T-helper 1 cell treated with Interleukin-12 subunit alpha and Interleukin-12 subunit beta and Interleukin-4 antibody, amounts not matched to agents 30 μg/mL and 1 μg/mL, for 36 hours (primary cell): ENCODE measurements at regions not wholly inside any gene's neighbourhood (a gene's known extent, or its start where the extent isn't known, plus 50 kb on each side); places are given as distances from the start of the nearest gene placed in this dataset.
"Not testable (repeated sequence)": the region's sequence is repeated elsewhere in the genome, so short reads cannot be mapped to it uniquely, and the experiment has no call there.

Source experiments
- H3K27ac Mint-ChIP-seq: one replicate; pipeline ENCODE4 v1.8.0; 2021; ENCODE audit warnings: mild to moderate bottlenecking, mixed read lengths
- H3K27me3 Mint-ChIP-seq: one replicate; pipeline ENCODE4 v1.8.0; 2021; ENCODE audit warnings: low read depth, mixed read lengths
- H3K36me3 Mint-ChIP-seq: one replicate; pipeline ENCODE4 v1.8.0; 2021; ENCODE audit warnings: low read depth, mixed read lengths
- H3K4me1 Mint-ChIP-seq: one replicate; pipeline ENCODE4 v1.8.0; 2021; ENCODE audit warnings: low read depth, mixed read lengths
- H3K4me3 Mint-ChIP-seq: one replicate; pipeline ENCODE4 v1.8.0; 2021; ENCODE audit warnings: mild to moderate bottlenecking, moderate library complexity, mixed read lengths
- H3K9me3 Mint-ChIP-seq: one replicate; pipeline ENCODE4 v1.8.0; 2021; ENCODE audit warnings: mixed read lengths

GRCh38 chr4:53705972-53706371 is 114.7 kb upstream of the LNX1 start:
- Mint-ChIP-seq H3K4me1 (peaks cover 8% of the 10 kb centered on the region), H3K36me3 (no peaks in the 10 kb centered on the region), H3K4me3 (no peak overlapping the region), H3K27me3 (no peaks in the 10 kb centered on the region), H3K9me3 (no peaks in the 10 kb centered on the region), H3K27ac (no peak overlapping the region)

GRCh38 chr4:53705151-53705764 is 114.0 kb upstream of the LNX1 start:
- no peaks in the 10 kb centered on the region for H3K27me3 Mint-ChIP-seq
- no peak overlapping the region for H3K4me3 Mint-ChIP-seq
- no peaks in the 10 kb centered on the region for H3K36me3 Mint-ChIP-seq
- H3K9me3 Mint-ChIP-seq = no peaks in the 10 kb centered on the region
- peaks cover 8% of the 10 kb centered on the region for H3K4me1 Mint-ChIP-seq
- no peak overlapping the region for H3K27ac Mint-ChIP-seq

- Mint-ChIP-seq H3K27me3 (no peaks in the 10 kb centered on the region), H3K9me3 (no peaks in the 10 kb centered on the region), H3K36me3 (no peaks in the 10 kb centered on the region), H3K4me3 (no peak overlapping the region), H3K4me1 (peaks cover 8% of the 10 kb centered on the region), H3K27ac (no peak overlapping the region)
Observed at GRCh38 chr4:53704329-53704728, 113.0 kb upstream of the LNX1 start.

GRCh38 chr4:53703267-53703655 is 112.0 kb upstream of the LNX1 start:
- Mint-ChIP-seq H3K27ac (no peak overlapping the region), H3K4me3 (no peak overlapping the region), H3K36me3 (no peaks in the 10 kb centered on the region), H3K9me3 (no peaks in the 10 kb centered on the region), H3K4me1 (peaks cover 8% of the 10 kb centered on the region), H3K27me3 (no peaks in the 10 kb centered on the region)

- H3K4me3 Mint-ChIP-seq = no peak overlapping the region
- H3K4me1 Mint-ChIP-seq = peaks cover 8% of the 10 kb centered on the region
- H3K27ac Mint-ChIP-seq = no peak overlapping the region
- no peaks in the 10 kb centered on the region for H3K36me3 Mint-ChIP-seq
- no peaks in the 10 kb centered on the region for H3K9me3 Mint-ChIP-seq
- no peaks in the 10 kb centered on the region for H3K27me3 Mint-ChIP-seq
Observed at GRCh38 chr4:53702334-53703266, 111.3 kb upstream of the LNX1 start.

GRCh38 chr4:53701260-53701659 is 110.0 kb upstream of the LNX1 start:
- not testable (repeated sequence) for H3K9me3 Mint-ChIP-seq, H3K36me3 Mint-ChIP-seq, H3K4me1 Mint-ChIP-seq, H3K27ac Mint-ChIP-seq, H3K27me3 Mint-ChIP-seq, H3K4me3 Mint-ChIP-seq

- not testable (repeated sequence) for H3K36me3 Mint-ChIP-seq, H3K9me3 Mint-ChIP-seq, H3K27ac Mint-ChIP-seq, H3K27me3 Mint-ChIP-seq, H3K4me3 Mint-ChIP-seq, H3K4me1 Mint-ChIP-seq
Observed at GRCh38 chr4:53699310-53699709, 108.0 kb upstream of the LNX1 start.

- Mint-ChIP-seq H3K4me1 (no peaks in the 10 kb centered on the region), H3K9me3 (no peaks in the 10 kb centered on the region), H3K27me3 (no peaks in the 10 kb centered on the region), H3K36me3 (no peaks in the 10 kb centered on the region), H3K27ac (no peak overlapping the region), H3K4me3 (no peak overlapping the region)
Observed at GRCh38 chr4:53697016-53697685, 105.9 kb upstream of the LNX1 start.

GRCh38 chr4:53695540-53696463 is 104.5 kb upstream of the LNX1 start:
- Mint-ChIP-seq H3K4me1 (no peaks in the 10 kb centered on the region), H3K36me3 (no peaks in the 10 kb centered on the region), H3K27me3 (no peaks in the 10 kb centered on the region), H3K4me3 (no peak overlapping the region), H3K9me3 (no peaks in the 10 kb centered on the region), H3K27ac (no peak overlapping the region)

- no peaks in the 10 kb centered on the region for H3K36me3 Mint-ChIP-seq
- no peaks in the 10 kb centered on the region for H3K4me1 Mint-ChIP-seq
- H3K27ac Mint-ChIP-seq = no peak overlapping the region
- no peaks in the 10 kb centered on the region for H3K27me3 Mint-ChIP-seq
- H3K4me3 Mint-ChIP-seq = no peak overlapping the region
- no peaks in the 10 kb centered on the region for H3K9me3 Mint-ChIP-seq
Observed at GRCh38 chr4:53694666-53695065, 103.4 kb upstream of the LNX1 start.

GRCh38 chr4:53693909-53694308 is 102.6 kb upstream of the LNX1 start:
- Mint-ChIP-seq H3K27ac (no peak overlapping the region), H3K4me1 (no peaks in the 10 kb centered on the region)

GRCh38 chr4:53693408-53693807 is 102.1 kb upstream of the LNX1 start:
- H3K4me1 Mint-ChIP-seq = no peaks in the 10 kb centered on the region
- H3K36me3 Mint-ChIP-seq = no peaks in the 10 kb centered on the region
- H3K27ac Mint-ChIP-seq = no peak overlapping the region
- no peaks in the 10 kb centered on the region for H3K27me3 Mint-ChIP-seq
- no peaks in the 10 kb centered on the region for H3K9me3 Mint-ChIP-seq
- no peak overlapping the region for H3K4me3 Mint-ChIP-seq

More at GRCh38 chr4:53693909-53694308, 102.6 kb upstream of the LNX1 start:
- Mint-ChIP-seq H3K27me3 (no peaks in the 10 kb centered on the region), H3K36me3 (no peaks in the 10 kb centered on the region), H3K9me3 (no peaks in the 10 kb centered on the region), H3K4me3 (no peak overlapping the region)

- no peaks in the 10 kb centered on the region for H3K4me1 Mint-ChIP-seq
- no peak overlapping the region for H3K4me3 Mint-ChIP-seq
- no peak overlapping the region for H3K27ac Mint-ChIP-seq
- no peaks in the 10 kb centered on the region for H3K36me3 Mint-ChIP-seq
- no peaks in the 10 kb centered on the region for H3K27me3 Mint-ChIP-seq
- H3K9me3 Mint-ChIP-seq = no peaks in the 10 kb centered on the region
Observed at GRCh38 chr4:53688186-53688790, 97.0 kb upstream of the LNX1 start.

GRCh38 chr4:53686521-53686920 is 95.2 kb upstream of the LNX1 start:
- Mint-ChIP-seq H3K27me3 (no peaks in the 10 kb centered on the region), H3K9me3 (no peaks in the 10 kb centered on the region), H3K4me3 (no peak overlapping the region), H3K27ac (no peak overlapping the region), H3K36me3 (no peaks in the 10 kb centered on the region), H3K4me1 (no peaks in the 10 kb centered on the region)
